ENCODE measurements at regions not wholly inside any gene's neighbourhood (a gene's known extent, or its start where the extent isn't known, plus 50 kb on each side); places are given as distances from the start of the nearest gene placed in this dataset.

DNA sequence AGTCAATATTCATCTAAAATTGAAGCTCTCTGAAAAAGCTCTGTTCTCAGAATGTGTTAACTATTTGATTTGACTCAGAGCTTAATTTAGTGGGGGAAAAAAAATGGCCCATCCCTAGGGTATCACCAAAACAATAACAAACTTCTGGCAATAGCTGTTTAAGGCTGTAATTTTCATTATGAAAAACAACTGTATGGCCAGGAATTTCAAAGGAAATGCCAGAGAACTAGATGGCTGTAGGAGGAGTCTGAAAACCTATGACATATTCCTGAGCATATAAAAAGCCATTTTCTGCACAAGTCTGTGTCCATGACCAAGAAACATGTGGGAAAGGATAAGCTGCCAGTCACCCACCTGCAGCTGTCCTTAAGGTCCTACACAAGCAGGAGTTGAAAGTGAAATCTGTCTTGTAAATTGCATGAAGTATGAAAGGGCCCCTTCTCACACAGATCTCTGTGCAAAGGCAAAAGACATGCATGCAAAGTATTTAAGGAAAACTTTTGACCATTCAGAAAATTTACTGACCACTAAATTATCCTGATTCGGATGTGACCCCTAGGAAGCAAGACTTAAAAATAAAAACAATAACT, 299.1 kb downstream of the BTG1 start:
- Mint-ChIP-seq H3K4me1 (peaks cover 9 to 16% (median 12%) of the 10 kb centered on the region in 4 donors), H3K9me3 (peaks cover 0 to 16% (median 3%) of the 10 kb centered on the region in 7 donors), H3K36me3 (no peaks in the 10 kb centered on the region), H3K27ac (no peak overlapping the region), H3K27me3 (no peaks in the 10 kb centered on the region), H3K4me3 (no peak overlapping the region)
- H3K4me1 ChIP-seq (ENCODE audit: control insufficient read depth, insufficient read depth, low read length, poor library complexity, severe bottlenecking), result no peaks in the 10 kb centered on the region
- no peak overlapping the region for H3K4me3 ChIP-seq (ENCODE audit: low read depth, low read length)
- DNase-seq (no peak), ATAC-seq (ENCODE audit: low read depth in 2 of 2) (no peak)
- H3K9me3 ChIP-seq (ENCODE audit: control insufficient read depth in 2 of 2, low read length in 2 of 2), result peaks cover 0 to 3% of the 10 kb centered on the region in 2 experiments
- H3K27ac ChIP-seq (ENCODE audit: insufficient read depth, low read length, poor library complexity, severe bottlenecking), result no peak overlapping the region
- H3K36me3 ChIP-seq (ENCODE audit: control insufficient read depth, insufficient read depth, low read length), result no peaks in the 10 kb centered on the region
- H3K27me3 ChIP-seq (ENCODE audit: control insufficient read depth, insufficient read depth, low read length), result no peaks in the 10 kb centered on the region

DNA sequence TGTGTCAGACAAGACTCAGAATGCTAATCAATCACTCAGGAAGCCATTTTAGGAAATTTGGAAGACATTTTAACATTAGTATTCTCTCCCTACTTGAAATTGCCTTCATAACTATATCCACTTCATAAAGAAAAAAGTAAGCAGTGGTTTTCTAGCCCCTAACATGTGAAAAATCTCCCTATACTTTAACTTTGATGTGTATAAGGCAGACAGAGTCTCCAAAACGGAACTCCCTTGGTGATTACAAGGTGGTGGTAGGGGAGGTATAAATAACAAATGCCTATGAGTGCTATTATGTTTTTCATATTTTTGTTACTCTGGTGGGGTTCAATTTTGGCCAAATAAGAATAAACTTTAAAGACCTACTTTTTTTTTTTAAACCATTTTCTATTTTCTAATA, 300.3 kb downstream of the BTG1 start:
- Histone ChIP-seq H3K9me3 (ENCODE audit: control insufficient read depth in 2 of 2, low read length in 2 of 2) (peaks cover 0 to 3% of the 10 kb centered on the region in 2 experiments), H3K4me1 (ENCODE audit: control insufficient read depth, insufficient read depth, low read length, poor library complexity, severe bottlenecking) (no peaks in the 10 kb centered on the region), H3K4me3 (ENCODE audit: low read depth, low read length) (no peak overlapping the region), H3K36me3 (ENCODE audit: control insufficient read depth, insufficient read depth, low read length) (no peaks in the 10 kb centered on the region), H3K27ac (ENCODE audit: insufficient read depth, low read length, poor library complexity, severe bottlenecking) (no peak overlapping the region), H3K27me3 (ENCODE audit: control insufficient read depth, insufficient read depth, low read length) (no peaks in the 10 kb centered on the region)
- Mint-ChIP-seq H3K9me3 (peaks cover 0 to 19% (median 4%) of the 10 kb centered on the region in 7 donors), H3K27me3 (no peaks in the 10 kb centered on the region), H3K36me3 (no peaks in the 10 kb centered on the region), H3K4me3 (no peak overlapping the region), H3K4me1 (peaks cover 7 to 13% (median 10%) of the 10 kb centered on the region in 4 donors), H3K27ac (no peak overlapping the region)
- ATAC-seq (ENCODE audit: low read depth in 2 of 2) (no peak), DNase-seq (no peak)

DNA sequence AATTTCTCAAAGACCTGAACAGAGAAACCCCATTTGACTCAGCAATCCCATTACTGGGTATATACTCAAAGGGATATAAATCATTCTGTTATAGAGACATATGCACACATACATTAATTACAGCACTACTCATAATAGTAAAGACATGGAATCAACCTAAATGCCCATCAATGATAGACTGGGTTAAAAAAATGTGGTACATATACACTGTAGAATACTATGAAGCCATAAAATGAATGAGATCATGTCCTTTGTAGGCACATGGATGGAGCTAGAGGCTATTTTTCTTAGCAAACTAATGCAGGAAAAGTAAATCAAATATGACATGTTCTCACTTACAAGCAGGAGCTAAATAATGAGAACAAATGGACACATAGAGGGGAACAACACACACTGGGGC, 303.8 kb downstream of the BTG1 start:
- H3K27ac ChIP-seq (ENCODE audit: insufficient read depth, low read length, poor library complexity, severe bottlenecking), result no peak overlapping the region
- Mint-ChIP-seq H3K9me3 (peaks cover 0 to 19% (median 5%) of the 10 kb centered on the region in 7 donors), H3K36me3 (peaks cover 2% of the 10 kb centered on the region), H3K4me1 (peaks cover 9 to 10% (median 10%) of the 10 kb centered on the region in 4 donors), H3K27me3 (no peaks in the 10 kb centered on the region), H3K4me3 (no peak overlapping the region), H3K27ac (no peak overlapping the region)
- no peaks in the 10 kb centered on the region for H3K36me3 ChIP-seq (ENCODE audit: control insufficient read depth, insufficient read depth, low read length)
- DNase-seq (no peak), ATAC-seq (ENCODE audit: low read depth in 2 of 2) (no peak)
- no peaks in the 10 kb centered on the region for H3K27me3 ChIP-seq (ENCODE audit: control insufficient read depth, insufficient read depth, low read length)
- peaks cover 0 to 3% of the 10 kb centered on the region in 2 experiments for H3K9me3 ChIP-seq (ENCODE audit: control insufficient read depth in 2 of 2, low read length in 2 of 2)
- no peak overlapping the region for H3K4me3 ChIP-seq (ENCODE audit: low read depth, low read length)
- H3K4me1 ChIP-seq (ENCODE audit: control insufficient read depth, insufficient read depth, low read length, poor library complexity, severe bottlenecking), result no peaks in the 10 kb centered on the region

DNA sequence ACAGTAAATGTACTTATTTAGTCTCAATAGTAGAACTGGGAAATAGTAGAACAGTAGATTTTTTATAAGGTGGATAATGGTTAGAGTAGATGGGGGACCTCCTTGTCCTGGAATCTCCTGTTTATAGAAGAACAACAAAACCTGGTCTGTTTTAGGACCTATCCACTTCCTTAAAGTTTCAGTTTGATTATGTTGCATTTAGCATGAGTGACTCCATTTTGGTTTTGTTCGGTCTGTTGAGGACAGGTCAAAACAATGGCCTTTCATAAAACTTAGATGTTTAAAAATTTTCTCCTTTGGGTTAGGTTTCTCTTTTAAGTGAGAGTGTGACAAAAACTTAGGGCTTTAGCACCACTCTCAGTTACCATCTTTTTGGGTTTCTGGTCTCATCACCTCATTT, 308.9 kb downstream of the BTG1 start:
- H3K36me3 Mint-ChIP-seq, result peaks cover 3% of the 10 kb centered on the region
- peaks cover 9 to 12% (median 10%) of the 10 kb centered on the region in 4 donors for H3K4me1 Mint-ChIP-seq
- no peak overlapping the region for H3K4me3 ChIP-seq (ENCODE audit: low read depth, low read length)
- no peak for ATAC-seq (ENCODE audit: low read depth in 2 of 2)
- no peaks in the 10 kb centered on the region for H3K27me3 Mint-ChIP-seq
- H3K9me3 ChIP-seq (ENCODE audit: control insufficient read depth in 2 of 2, low read length in 2 of 2), result no peaks in the 10 kb centered on the region
- no peak overlapping the region for H3K27ac ChIP-seq (ENCODE audit: insufficient read depth, low read length, poor library complexity, severe bottlenecking)
- no peak for DNase-seq
- H3K27ac Mint-ChIP-seq, result no peak overlapping the region
- no peaks in the 10 kb centered on the region for H3K27me3 ChIP-seq (ENCODE audit: control insufficient read depth, insufficient read depth, low read length)
- no peak overlapping the region for H3K4me3 Mint-ChIP-seq
- no peaks in the 10 kb centered on the region for H3K4me1 ChIP-seq (ENCODE audit: control insufficient read depth, insufficient read depth, low read length, poor library complexity, severe bottlenecking)
- no peaks in the 10 kb centered on the region for H3K36me3 ChIP-seq (ENCODE audit: control insufficient read depth, insufficient read depth, low read length)
- peaks cover 0 to 17% (median 5%) of the 10 kb centered on the region in 7 donors for H3K9me3 Mint-ChIP-seq

DNA sequence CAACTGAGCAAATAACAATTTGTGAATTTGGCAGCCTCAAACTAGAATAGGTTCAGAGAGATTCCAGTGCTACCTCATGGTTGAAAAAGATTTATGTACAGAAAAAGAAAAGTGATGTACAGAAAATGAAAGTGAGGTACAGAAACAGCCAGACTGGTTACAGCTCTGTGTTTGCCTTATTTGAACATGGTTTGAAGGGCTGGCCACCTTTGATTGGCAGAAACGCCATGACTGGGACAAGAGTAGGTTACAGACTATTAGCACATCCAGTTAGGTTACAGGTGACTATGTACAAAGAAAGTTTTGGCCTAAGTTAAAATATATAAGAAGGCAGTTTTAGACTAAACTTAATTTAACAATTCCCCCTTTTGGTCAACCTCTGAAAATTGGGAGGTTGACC, 309.4 kb downstream of the BTG1 start:
- H3K27me3 ChIP-seq (ENCODE audit: control insufficient read depth, insufficient read depth, low read length), result no peaks in the 10 kb centered on the region
- Mint-ChIP-seq H3K9me3 (peaks cover 0 to 17% (median 3%) of the 10 kb centered on the region in 7 donors), H3K27ac (no peak overlapping the region), H3K4me3 (no peak overlapping the region), H3K36me3 (peaks cover 3% of the 10 kb centered on the region), H3K4me1 (peaks cover 9 to 12% (median 10%) of the 10 kb centered on the region in 4 donors), H3K27me3 (no peaks in the 10 kb centered on the region)
- H3K9me3 ChIP-seq (ENCODE audit: control insufficient read depth in 2 of 2, low read length in 2 of 2), result no peaks in the 10 kb centered on the region
- peak in 1 of 3 donors; percentile 6 for DNase-seq
- no peak overlapping the region for H3K27ac ChIP-seq (ENCODE audit: insufficient read depth, low read length, poor library complexity, severe bottlenecking)
- H3K36me3 ChIP-seq (ENCODE audit: control insufficient read depth, insufficient read depth, low read length), result no peaks in the 10 kb centered on the region
- no peak overlapping the region for H3K4me3 ChIP-seq (ENCODE audit: low read depth, low read length)
- no peak for ATAC-seq (ENCODE audit: low read depth in 2 of 2)
- no peaks in the 10 kb centered on the region for H3K4me1 ChIP-seq (ENCODE audit: control insufficient read depth, insufficient read depth, low read length, poor library complexity, severe bottlenecking)

DNA sequence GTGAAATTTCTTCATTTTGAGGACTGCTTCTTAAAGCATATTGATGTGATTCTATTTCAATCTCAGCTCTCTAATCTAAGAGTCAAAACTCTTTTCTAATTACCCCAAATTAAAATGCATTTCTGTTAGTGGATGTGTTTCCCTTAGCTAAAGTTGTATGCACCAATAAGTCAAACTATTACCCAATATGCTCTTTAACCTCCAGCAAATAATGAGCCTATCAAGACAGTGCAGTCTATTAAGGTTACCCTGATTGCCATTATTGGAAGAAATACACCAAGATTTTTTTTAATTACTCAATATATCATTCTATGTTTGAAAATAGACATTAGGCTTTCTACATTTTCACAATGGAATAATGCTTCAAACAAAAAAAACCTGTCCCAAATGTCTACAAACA, 310.0 kb downstream of the BTG1 start:
- no peaks in the 10 kb centered on the region for H3K4me1 ChIP-seq (ENCODE audit: control insufficient read depth, insufficient read depth, low read length, poor library complexity, severe bottlenecking)
- H3K4me3 Mint-ChIP-seq, result peak overlapping the region in 1 of 4 donors; percentile 58
- no peaks in the 10 kb centered on the region for H3K27me3 ChIP-seq (ENCODE audit: control insufficient read depth, insufficient read depth, low read length)
- peaks cover 3% of the 10 kb centered on the region for H3K36me3 Mint-ChIP-seq
- no peaks in the 10 kb centered on the region for H3K27me3 Mint-ChIP-seq
- no peak overlapping the region for H3K27ac ChIP-seq (ENCODE audit: insufficient read depth, low read length, poor library complexity, severe bottlenecking)
- DNase-seq (no peak), ATAC-seq (ENCODE audit: low read depth in 2 of 2) (no peak)
- no peaks in the 10 kb centered on the region for H3K36me3 ChIP-seq (ENCODE audit: control insufficient read depth, insufficient read depth, low read length)
- H3K27ac Mint-ChIP-seq, result peak overlapping the region in 1 of 3 donors; percentile 11
- peaks cover 0 to 17% (median 3%) of the 10 kb centered on the region in 7 donors for H3K9me3 Mint-ChIP-seq
- no peak overlapping the region for H3K4me3 ChIP-seq (ENCODE audit: low read depth, low read length)
- peaks cover 9 to 12% (median 10%) of the 10 kb centered on the region in 4 donors for H3K4me1 Mint-ChIP-seq
- no peaks in the 10 kb centered on the region for H3K9me3 ChIP-seq (ENCODE audit: control insufficient read depth in 2 of 2, low read length in 2 of 2)

DNA sequence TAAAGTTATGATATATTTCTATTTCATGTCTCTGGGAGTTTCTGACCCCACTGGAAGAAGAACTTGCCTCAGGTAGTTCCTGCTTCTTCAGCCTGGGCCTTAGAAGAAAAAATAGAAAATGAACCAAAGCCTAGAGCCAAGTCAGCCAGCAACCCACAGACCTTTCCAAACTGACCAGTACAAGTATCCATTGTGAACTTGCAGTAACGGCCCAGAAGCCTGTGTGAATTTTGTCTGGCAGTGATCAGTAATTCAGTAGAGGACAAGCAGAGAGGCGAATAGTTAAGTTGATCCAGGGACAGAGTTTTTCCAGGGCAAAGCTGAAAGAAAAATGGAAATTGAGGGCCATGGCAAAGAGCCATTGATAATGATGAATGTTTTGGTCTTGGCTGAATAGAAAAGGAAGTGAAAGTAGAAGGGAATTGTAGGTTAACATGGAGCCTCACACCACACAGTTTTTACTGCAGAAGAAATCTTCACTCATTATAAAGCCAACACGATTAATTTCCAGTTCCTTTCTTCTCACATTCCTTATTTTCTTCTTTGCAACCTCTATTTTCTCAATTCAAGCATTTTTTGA, 311.8 kb downstream of the BTG1 start:
- Histone ChIP-seq H3K4me1 (ENCODE audit: control insufficient read depth, insufficient read depth, low read length, poor library complexity, severe bottlenecking) (no peaks in the 10 kb centered on the region), H3K36me3 (ENCODE audit: control insufficient read depth, insufficient read depth, low read length) (no peaks in the 10 kb centered on the region), H3K4me3 (ENCODE audit: low read depth, low read length) (no peak overlapping the region), H3K27ac (ENCODE audit: insufficient read depth, low read length, poor library complexity, severe bottlenecking) (no peak overlapping the region), H3K9me3 (ENCODE audit: control insufficient read depth in 2 of 2, low read length in 2 of 2) (no peaks in the 10 kb centered on the region), H3K27me3 (ENCODE audit: control insufficient read depth, insufficient read depth, low read length) (no peaks in the 10 kb centered on the region)
- Mint-ChIP-seq H3K9me3 (peaks cover 0 to 17% (median 3%) of the 10 kb centered on the region in 7 donors), H3K36me3 (peaks cover 3% of the 10 kb centered on the region), H3K4me1 (peaks cover 9 to 12% (median 10%) of the 10 kb centered on the region in 4 donors), H3K27ac (no peak overlapping the region), H3K4me3 (no peak overlapping the region), H3K27me3 (no peaks in the 10 kb centered on the region)
- ATAC-seq (ENCODE audit: low read depth in 2 of 2), result no peak
- no peak for DNase-seq

DNA sequence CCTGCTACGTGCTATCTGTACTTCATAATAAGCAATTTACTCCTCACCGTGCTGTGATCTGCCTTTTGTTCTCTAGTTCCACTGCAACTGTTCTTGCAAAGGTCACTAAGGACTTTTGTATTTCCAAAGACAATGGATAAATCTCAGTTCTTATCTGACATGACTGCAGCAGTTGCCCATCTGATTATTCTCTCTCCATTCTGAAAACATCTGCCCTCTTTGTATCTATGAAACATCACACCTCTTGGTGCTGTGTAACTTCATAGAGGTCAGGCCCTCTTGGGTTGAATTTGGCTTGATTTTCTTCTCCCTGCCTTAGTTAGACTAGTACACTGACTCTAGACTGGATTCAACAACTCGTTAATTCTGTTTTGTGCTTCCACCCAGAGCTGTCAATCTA, 319.6 kb downstream of the BTG1 start:
- Mint-ChIP-seq H3K27ac (no peak overlapping the region), H3K9me3 (no peaks in the 10 kb centered on the region), H3K4me3 (no peak overlapping the region), H3K36me3 (no peaks in the 10 kb centered on the region), H3K27me3 (no peaks in the 10 kb centered on the region), H3K4me1 (peaks cover 0 to 5% (median 0%) of the 10 kb centered on the region in 4 donors)
- no peak overlapping the region for H3K27ac ChIP-seq (ENCODE audit: insufficient read depth, low read length, poor library complexity, severe bottlenecking)
- no peaks in the 10 kb centered on the region for H3K9me3 ChIP-seq (ENCODE audit: control insufficient read depth in 2 of 2, low read length in 2 of 2)
- H3K4me3 ChIP-seq (ENCODE audit: low read depth, low read length), result no peak overlapping the region
- H3K36me3 ChIP-seq (ENCODE audit: control insufficient read depth, insufficient read depth, low read length), result no peaks in the 10 kb centered on the region
- H3K27me3 ChIP-seq (ENCODE audit: control insufficient read depth, insufficient read depth, low read length), result no peaks in the 10 kb centered on the region
- ATAC-seq (ENCODE audit: low read depth in 2 of 2), result no peak
- DNase-seq, result no peak
- H3K4me1 ChIP-seq (ENCODE audit: control insufficient read depth, insufficient read depth, low read length, poor library complexity, severe bottlenecking), result no peaks in the 10 kb centered on the region
